OCI-LY3 (cell line): ENCODE measurements at regions not wholly inside any gene's neighbourhood (a gene's known extent, or its start where the extent isn't known, plus 50 kb on each side); places are given as distances from the start of the nearest gene placed in this dataset.

Experiments used
- H2AFZ ChIP-seq: fragments of 200-600, 300-600 bp; shearing (Covaris generic); 2 replicates; pipeline ENCODE4 v1.6.0; 2014; ENCODE audit warnings: antibody characterized with exemption, low read depth, low read length
- H3K27ac ChIP-seq: fragments of 200-600, 300-600 bp; sonication (generic); 2 replicates; pipeline ENCODE4 v1.5.1; 2014; ENCODE audit warnings: mild to moderate bottlenecking, low read length, moderate library complexity, mixed read lengths
- H3K27me3 ChIP-seq: fragments of 200-600, 300-600 bp; sonication (generic); 2 replicates; pipeline ENCODE4 v1.6.1; 2014; ENCODE audit warnings: low read depth, low read length, mixed read lengths
- H3K36me3 ChIP-seq: fragments of 200-600, 300-600 bp; sonication (generic); replicated peaks from 2 replicates; pipeline ENCODE3; 2014; ENCODE audit warnings: low read depth, low read length, mixed read lengths
- H3K4me1 ChIP-seq: fragments of 300-600, 200-600 bp; sonication (generic); 2 replicates; pipeline ENCODE4 v1.6.1; 2014; ENCODE audit warnings: low read length, mixed read lengths
- H3K4me2 ChIP-seq: fragments of 200-600, 300-600 bp; sonication (generic); 2 replicates; pipeline ENCODE4 v1.6.1; 2014; ENCODE audit warnings: low read length, mixed read lengths
- H3K4me3 ChIP-seq: fragments of 300-600, 200-600 bp; sonication (generic); 2 replicates; pipeline ENCODE4 v1.5.1; 2014; ENCODE audit warnings: antibody characterized with exemption, mild to moderate bottlenecking, low read length, moderate library complexity
- H3K79me2 ChIP-seq: fragments of 300-600, 200-600 bp; shearing (Covaris generic); 2 replicates; pipeline ENCODE4 v1.6.1; 2014; ENCODE audit warnings: mild to moderate bottlenecking, low read length, mixed read lengths
- H3K9ac ChIP-seq: fragments of 300-600, 200-600 bp; shearing (Covaris generic); 2 replicates; pipeline ENCODE4 v1.6.0; 2014; ENCODE audit warnings: mild to moderate bottlenecking, low read length, moderate library complexity
- H3K9me3 ChIP-seq: fragments of 200-600, 300-600 bp; shearing (Covaris generic); 2 replicates; pipeline ENCODE4 v1.6.1; 2014; ENCODE audit warnings: low read length, mixed read lengths; ENCODE audit not compliant: insufficient read depth
- H4K20me1 ChIP-seq: fragments of 200-600, 300-600 bp; sonication (generic); 2 replicates; pipeline ENCODE4 v1.6.1; 2016; ENCODE audit warnings: low read length, mixed read lengths; ENCODE audit not compliant: insufficient read depth
- CTCF ChIP-seq: fragments of 200-600, 300-600 bp; sonication (generic); IDR thresholded peaks from 2 replicates; pipeline ENCODE4 v1.5.1; 2014; ENCODE audit warnings: antibody characterized with exemption, low read length, low read depth
- EZH2phosphoT487 ChIP-seq: fragments of 200-600 bp; shearing (Covaris generic); IDR thresholded peaks from 2 replicates; pipeline ENCODE4 v1.6.1; 2018; ENCODE audit warnings: antibody characterized with exemption, mixed run types, low read depth

- Histone ChIP-seq H3K27me3 (no peaks in the 10 kb centered on the region), H3K4me1 (peaks cover 17% of the 10 kb centered on the region), H3K27ac (no peak overlapping the region), H2AFZ (no peak overlapping the region), H3K9ac (no peak overlapping the region), H3K9me3 (no peaks in the 10 kb centered on the region), H4K20me1 (no peaks in the 10 kb centered on the region), H3K4me2 (no peak overlapping the region), H3K79me2 (no peaks in the 10 kb centered on the region), H3K4me3 (no peak overlapping the region), H3K36me3 (no peaks in the 10 kb centered on the region)
- no peak for TF ChIP-seq CTCF
- no peak for TF ChIP-seq EZH2phosphoT487
Measured at GRCh38 chr9:83147315-83148149, 84.6 kb upstream of the RASEF start.

GRCh38 chr9:83146325-83146724 lies 83.4 kb upstream of the RASEF start:
- Histone ChIP-seq H3K4me3 (no peak overlapping the region), H3K36me3 (no peaks in the 10 kb centered on the region), H3K4me1 (peaks cover 6% of the 10 kb centered on the region; the same call in 1 of the 2 replicates), H3K27me3 (no peaks in the 10 kb centered on the region), H2AFZ (no peak overlapping the region), H3K4me2 (no peak overlapping the region), H3K79me2 (no peaks in the 10 kb centered on the region), H3K9me3 (no peaks in the 10 kb centered on the region), H4K20me1 (no peaks in the 10 kb centered on the region), H3K9ac (no peak overlapping the region), H3K27ac (no peak overlapping the region)
- TF ChIP-seq EZH2phosphoT487 = no peak
- no peak for TF ChIP-seq CTCF

DNA sequence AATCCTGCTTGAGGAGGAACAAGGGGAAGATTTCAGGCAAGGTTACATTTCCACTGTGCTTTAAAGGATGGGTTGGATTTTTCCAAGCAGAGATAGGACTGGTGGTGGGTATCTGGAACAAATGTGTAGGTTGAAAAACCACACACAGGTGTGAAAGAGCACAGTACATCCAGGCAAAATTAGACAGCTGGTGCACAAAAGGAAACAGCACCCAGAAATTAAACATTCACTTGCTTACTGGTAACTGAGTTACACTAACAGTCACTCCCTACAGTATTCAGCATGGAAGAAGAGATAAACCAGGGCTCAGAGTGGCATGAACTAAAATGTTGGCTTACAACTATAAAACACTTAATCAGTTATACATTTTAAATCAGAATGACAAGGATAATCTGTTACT lies 81.5 kb upstream of the RASEF start:
- H3K79me2 ChIP-seq = no peaks in the 10 kb centered on the region
- no peak overlapping the region for H3K27ac ChIP-seq
- no peaks in the 10 kb centered on the region for H3K36me3 ChIP-seq
- H3K27me3 ChIP-seq = no peaks in the 10 kb centered on the region
- H3K4me2 ChIP-seq = no peak overlapping the region
- no peak overlapping the region for H3K9ac ChIP-seq
- no peak overlapping the region for H3K4me3 ChIP-seq
- H3K4me1 ChIP-seq = peaks cover 13% of the 10 kb centered on the region
- no peaks in the 10 kb centered on the region for H3K9me3 ChIP-seq
- TF ChIP-seq EZH2phosphoT487 (no peak), CTCF (no peak)
- H2AFZ ChIP-seq = no peak overlapping the region
- H4K20me1 ChIP-seq = no peaks in the 10 kb centered on the region

DNA sequence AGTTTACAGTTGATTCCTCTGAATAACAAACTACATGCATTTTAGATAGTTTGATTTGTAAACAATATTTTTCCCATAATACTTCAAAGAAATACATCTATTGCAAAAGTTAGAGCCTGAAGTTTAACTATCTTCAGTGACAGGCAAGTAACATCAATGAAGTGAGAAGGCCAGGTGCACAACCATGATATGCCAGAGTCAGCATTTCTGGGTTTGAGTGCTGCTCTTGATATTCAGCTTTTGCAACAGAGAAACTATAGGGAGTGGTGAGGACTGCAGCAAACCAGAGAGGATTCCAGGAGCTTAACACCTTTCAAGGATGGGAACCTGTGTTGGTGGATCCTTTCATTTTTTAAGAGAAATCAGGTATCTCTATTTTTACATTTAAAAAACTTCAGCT lies 79.4 kb upstream of the RASEF start:
- H3K9ac ChIP-seq = no peak overlapping the region
- H4K20me1 ChIP-seq = no peaks in the 10 kb centered on the region
- H2AFZ ChIP-seq = no peak overlapping the region
- no peaks in the 10 kb centered on the region for H3K9me3 ChIP-seq
- no peak overlapping the region for H3K27ac ChIP-seq
- H3K79me2 ChIP-seq = no peaks in the 10 kb centered on the region
- no peaks in the 10 kb centered on the region for H3K36me3 ChIP-seq
- no peak overlapping the region for H3K4me2 ChIP-seq
- no peak overlapping the region for H3K4me3 ChIP-seq
- H3K27me3 ChIP-seq = no peaks in the 10 kb centered on the region
- TF ChIP-seq EZH2phosphoT487 (no peak), CTCF (no peak)
- peaks cover 20% of the 10 kb centered on the region for H3K4me1 ChIP-seq
